ENCODE measurements at regions not wholly inside any gene's neighbourhood (a gene's known extent, or its start where the extent isn't known, plus 50 kb on each side); places are given as distances from the start of the nearest gene placed in this dataset.

DNA sequence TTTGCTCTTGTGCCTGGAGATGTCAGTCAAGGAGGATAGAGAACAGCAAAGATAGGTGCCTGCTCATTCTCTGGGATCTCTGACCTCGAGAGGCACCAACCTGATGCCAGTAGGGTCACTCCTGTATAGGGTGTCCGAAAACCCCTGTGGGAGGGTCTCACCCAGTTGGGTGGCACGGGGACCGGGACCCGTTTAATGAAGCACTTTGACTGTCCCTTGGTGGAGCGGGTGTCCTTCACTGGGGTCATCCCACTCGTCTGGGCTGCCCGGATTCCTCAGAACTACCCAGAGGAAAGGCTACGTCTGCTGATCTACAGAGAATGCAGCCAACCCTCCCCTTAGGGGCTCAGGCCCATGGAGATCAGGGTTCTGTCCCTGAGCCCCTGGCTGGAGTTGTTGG is 157.6 kb downstream of the CAPZA3 start:
- no peak overlapping the region for H3K27ac ChIP-seq
- no peak overlapping the region for H3K4me3 ChIP-seq
- TF ChIP-seq FOSL2 (IDR thresholded peaks at IDR 0.05) (no peak), FOSL2 (CRISPR knock-in tag; IDR thresholded peaks at IDR 0.05) (no peak), MAFK (IDR thresholded peaks at IDR 0.05; ENCODE audit: partially characterized antibody) (no peak)
- 67% methylated on average over 8 of the region's 9 CpGs for WGBS (ENCODE audit: missing lambda C conversion rate)
- H3K4me2 ChIP-seq = no peak overlapping the region
- ATAC-seq = no peak
- ChIA-PET POLR2A (no interaction called here), CTCF (no interaction called here)
- no peaks in the 10 kb centered on the region for H3K4me1 ChIP-seq
- no peaks in the 10 kb centered on the region; the same call in 2 of the 3 replicates for H3K9me3 ChIP-seq
- FAIRE-seq = no peak
- DNase-seq (ENCODE audit: low read depth in 1 of 2, low spot score in 1 of 2) = no peak

DNA sequence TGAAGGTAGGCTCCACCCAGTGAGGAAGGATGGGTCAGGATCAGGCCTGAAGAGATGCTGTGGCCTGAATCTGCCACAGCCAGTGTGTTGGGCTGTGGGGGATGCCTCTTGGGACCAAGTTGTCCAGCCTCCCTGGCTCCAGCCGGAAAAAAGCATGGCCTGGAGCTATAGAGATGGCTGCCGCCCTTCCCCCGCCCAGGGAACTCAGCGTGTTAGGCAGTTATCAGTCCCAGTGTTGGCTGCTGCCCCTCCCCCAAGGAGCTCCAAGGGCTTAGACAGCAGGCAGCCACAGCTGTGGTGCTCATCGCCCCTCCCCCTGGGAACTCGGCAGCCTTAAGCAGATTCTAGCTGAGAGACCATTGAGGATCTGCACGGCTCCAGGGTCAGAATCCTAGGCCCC is 158.0 kb downstream of the CAPZA3 start:
- no peak for ATAC-seq
- CTCF ChIA-PET = no interaction called here

DNA sequence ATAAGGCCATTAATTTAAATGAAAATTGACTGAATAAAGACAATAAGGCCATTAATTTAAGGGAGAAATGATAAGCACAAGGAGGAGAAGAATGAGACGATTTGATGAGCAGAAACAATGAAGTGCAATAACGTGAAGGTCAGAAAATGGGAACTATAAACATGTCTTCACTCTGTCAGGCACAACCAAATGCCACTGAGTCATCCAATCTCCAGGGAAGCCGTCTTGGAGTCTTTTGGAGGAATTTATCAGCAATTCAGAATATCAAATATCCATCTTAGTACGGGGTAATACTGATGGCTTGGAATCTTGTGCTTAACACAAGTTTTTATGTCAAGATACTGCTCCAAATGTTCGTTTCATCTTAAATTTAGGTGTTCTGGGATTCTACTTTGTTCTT is 159.9 kb downstream of the CAPZA3 start:
- no peak overlapping the region for H3K4me2 ChIP-seq
- DNase-seq (ENCODE audit: low read depth in 1 of 2, low spot score in 1 of 2) = no peak
- no peaks in the 10 kb centered on the region; the same call in 2 of the 3 replicates for H3K9me3 ChIP-seq
- no peak overlapping the region for H3K27ac ChIP-seq
- H3K4me1 ChIP-seq = no peaks in the 10 kb centered on the region
- ATAC-seq = no peak
- WGBS (ENCODE audit: missing lambda C conversion rate) = 16% methylated on average over 5 of the region's 5 CpGs
- H3K4me3 ChIP-seq = no peak overlapping the region
- peak; percentile 49 for FAIRE-seq
- ChIA-PET CTCF (no interaction called here), POLR2A (no interaction called here)
- TF ChIP-seq PBX3 (IDR thresholded peaks at IDR 0.05) (no peak), POLR2A (IDR thresholded peaks at IDR 0.05; ENCODE audit: low read length) (no peak), BCL3 (IDR thresholded peaks at IDR 0.05) (no peak), REST (IDR thresholded peaks at IDR 0.05) (no peak), MAFK (IDR thresholded peaks at IDR 0.05; ENCODE audit: partially characterized antibody) (no peak), HMGXB4 (CRISPR knock-in tag; IDR thresholded peaks at IDR 0.05; ENCODE audit: borderline replicate concordance) (no peak), FOXS1 (CRISPR knock-in tag; IDR thresholded peaks at IDR 0.05) (no peak), HOXB13 (CRISPR knock-in tag; IDR thresholded peaks at IDR 0.05; ENCODE audit: low read depth) (no peak), ZFP36 (IDR thresholded peaks at IDR 0.05; ENCODE audit: borderline replicate concordance, partially characterized antibody) (no peak), CTCF (IDR thresholded peaks at IDR 0.05) (no peak), EP300 (IDR thresholded peaks at IDR 0.05) (no peak), NR3C1 (IDR thresholded peaks at IDR 0.05) (no peak), CHD4 (IDR thresholded peaks at IDR 0.05; ENCODE audit: borderline replicate concordance) (no peak), KDM5A (IDR thresholded peaks at IDR 0.05) (no peak)

More for the DNA sequence above, 158.0 kb downstream of the CAPZA3 start:
- Histone ChIP-seq H3K4me2 (no peak overlapping the region), H3K27ac (no peak overlapping the region), H3K4me1 (no peaks in the 10 kb centered on the region), H3K9me3 (no peaks in the 10 kb centered on the region; the same call in 2 of the 3 replicates), H3K4me3 (no peak overlapping the region)
- FAIRE-seq (no peak), DNase-seq (ENCODE audit: low read depth in 1 of 2, low spot score in 1 of 2) (no peak)
- TF ChIP-seq TFCP2L1 (CRISPR knock-in tag; IDR thresholded peaks at IDR 0.05) (no peak), SMC3 (IDR thresholded peaks at IDR 0.05) (no peak), MAFK (IDR thresholded peaks at IDR 0.05; ENCODE audit: partially characterized antibody) (no peak), CHD2 (IDR thresholded peaks at IDR 0.05; ENCODE audit: low read length, partially characterized antibody) (no peak), BHLHE40 (IDR thresholded peaks at IDR 0.05; ENCODE audit: low read depth, low read length) (no peak), PBX3 (IDR thresholded peaks at IDR 0.05) (no peak), HOXB13 (CRISPR knock-in tag; IDR thresholded peaks at IDR 0.05; ENCODE audit: low read depth) (no peak)
- TF ChIP-seq, protein P1, sequence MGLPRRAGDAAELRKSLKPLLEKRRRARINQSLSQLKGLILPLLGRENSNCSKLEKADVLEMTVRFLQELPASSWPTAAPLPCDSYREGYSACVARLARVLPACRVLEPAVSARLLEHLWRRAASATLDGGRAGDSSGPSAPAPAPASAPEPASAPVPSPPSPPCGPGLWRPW (IDR thresholded peaks at IDR 0.05) = no peak
- POLR2A ChIA-PET = no interaction called here
- WGBS (ENCODE audit: missing lambda C conversion rate) = 47% methylated on average over 7 of the region's 7 CpGs

Measured in A549 (cell line).